ENCODE measurements at regions not wholly inside any gene's neighbourhood (a gene's known extent, or its start where the extent isn't known, plus 50 kb on each side); places are given as distances from the start of the nearest gene placed in this dataset.

GRCh38 chr3:124639406-124640237 is 90.6 kb upstream of the UMPS start:
- TF ChIP-seq CTCF (conservative IDR thresholded peaks at IDR 0.05) = no peak
- no peak for TF ChIP-seq EZH2 (IDR thresholded peaks at IDR 0.05; ENCODE audit: low read depth)
